GM19467 (cell line): ENCODE measurements at regions not wholly inside any gene's neighbourhood (a gene's known extent, or its start where the extent isn't known, plus 50 kb on each side); places are given as distances from the start of the nearest gene placed in this dataset.

ENCODE experiments used
- ATAC-seq: cut with Tn5 transposase; IDR thresholded peaks from one replicate; pipeline ENCODE4 v1.9.1; 2021; ENCODE audit warnings: mild to moderate bottlenecking, moderate library complexity; ENCODE audit not compliant: unreplicated experiment

- ATAC-seq: no peak
Measured at GRCh38 chr2:65866148-65866547, 433.7 kb upstream of the SPRED2 start.

- ATAC-seq: no peak
Measured at GRCh38 chr2:65864619-65865018, 432.2 kb upstream of the SPRED2 start.

GRCh38 chr2:65863713-65864112 lies 431.3 kb upstream of the SPRED2 start:
- ATAC-seq: no peak

- ATAC-seq: no peak
Measured at GRCh38 chr2:65856928-65857327, 424.5 kb upstream of the SPRED2 start.

GRCh38 chr2:65856423-65856822 lies 424.0 kb upstream of the SPRED2 start:
- no peak for ATAC-seq

GRCh38 chr2:65850695-65851094 lies 418.3 kb upstream of the SPRED2 start:
- ATAC-seq: no peak

GRCh38 chr2:65846989-65847678 lies 414.7 kb upstream of the SPRED2 start:
- ATAC-seq: no peak

- ATAC-seq: no peak
Measured at GRCh38 chr2:65845442-65846182, 413.2 kb upstream of the SPRED2 start.

- ATAC-seq: no peak
Measured at GRCh38 chr2:65842104-65842503, 409.7 kb upstream of the SPRED2 start.

GRCh38 chr2:65835975-65836549 lies 403.7 kb upstream of the SPRED2 start:
- no peak for ATAC-seq

GRCh38 chr2:65834771-65835475 lies 402.5 kb upstream of the SPRED2 start:
- no peak for ATAC-seq

GRCh38 chr2:65834062-65834461 lies 401.7 kb upstream of the SPRED2 start:
- no peak for ATAC-seq

- ATAC-seq: no peak
Measured at GRCh38 chr2:65831509-65831908, 399.1 kb upstream of the SPRED2 start.

- ATAC-seq: no peak
Measured at GRCh38 chr2:65826567-65826966, 394.2 kb upstream of the SPRED2 start.

GRCh38 chr2:65823511-65823910 lies 391.1 kb upstream of the SPRED2 start:
- no peak for ATAC-seq

- no peak for ATAC-seq
Measured at GRCh38 chr2:65820454-65820853, 388.1 kb upstream of the SPRED2 start.

- no peak for ATAC-seq
Measured at GRCh38 chr2:65819963-65820362, 387.6 kb upstream of the SPRED2 start.

GRCh38 chr2:65818873-65819451 lies 386.6 kb upstream of the SPRED2 start:
- ATAC-seq: no peak

GRCh38 chr2:65813631-65814173 lies 381.3 kb upstream of the SPRED2 start:
- no peak for ATAC-seq

- ATAC-seq: no peak
Measured at GRCh38 chr2:65812887-65813286, 380.5 kb upstream of the SPRED2 start.

GRCh38 chr2:65807942-65808341 lies 375.5 kb upstream of the SPRED2 start:
- no peak for ATAC-seq
